Epithelial cell of prostate (primary cell): ENCODE measurements at regions not wholly inside any gene's neighbourhood (a gene's known extent, or its start where the extent isn't known, plus 50 kb on each side); places are given as distances from the start of the nearest gene placed in this dataset.

Experiments used
- DNase-seq: peaks from one replicate; pipeline ENCODE4 v3.0.0-alpha.2; 2011; ENCODE audit warnings: low read depth, low spot score
- H3K27ac ChIP-seq: fragments of 450-650 bp; 2 replicates; pipeline ENCODE4 v1.5.1; 2017; ENCODE audit warnings: mild to moderate bottlenecking

- DNase-seq, result peak; percentile 40
- no peak overlapping the region for H3K27ac ChIP-seq
Measured at GRCh38 chr1:34590211-34590623, 164.6 kb upstream of the GJB5 start.

GRCh38 chr1:34591751-34592629 lies 162.9 kb upstream of the GJB5 start:
- H3K27ac ChIP-seq, result no peak overlapping the region
- no peak for DNase-seq

GRCh38 chr1:34597877-34598514 lies 156.9 kb upstream of the GJB5 start:
- DNase-seq, result peak; percentile 12
- no peak overlapping the region for H3K27ac ChIP-seq

- H3K27ac ChIP-seq, result no peak overlapping the region
- no peak for DNase-seq
Measured at GRCh38 chr1:34602907-34603306, 151.9 kb upstream of the GJB5 start.

GRCh38 chr1:34603594-34603993 lies 151.3 kb upstream of the GJB5 start:
- no peak for DNase-seq
- H3K27ac ChIP-seq, result no peak overlapping the region

GRCh38 chr1:34606504-34606903 lies 148.3 kb upstream of the GJB5 start:
- no peak overlapping the region for H3K27ac ChIP-seq
- no peak for DNase-seq

- no peak for DNase-seq
- no peak overlapping the region for H3K27ac ChIP-seq
Measured at GRCh38 chr1:34610063-34610462, 144.8 kb upstream of the GJB5 start.

GRCh38 chr1:34611571-34611970 lies 143.3 kb upstream of the GJB5 start:
- DNase-seq, result no peak
- H3K27ac ChIP-seq, result no peak overlapping the region

GRCh38 chr1:34612091-34612827 lies 142.6 kb upstream of the GJB5 start:
- no peak overlapping the region for H3K27ac ChIP-seq
- no peak for DNase-seq

GRCh38 chr1:34617321-34618118 lies 137.3 kb upstream of the GJB5 start:
- H3K27ac ChIP-seq, result no peak overlapping the region
- DNase-seq, result no peak

- H3K27ac ChIP-seq, result no peak overlapping the region
- no peak for DNase-seq
Measured at GRCh38 chr1:34618381-34618780, 136.5 kb upstream of the GJB5 start.

- no peak for DNase-seq
- H3K27ac ChIP-seq, result no peak overlapping the region
Measured at GRCh38 chr1:34619256-34619655, 135.6 kb upstream of the GJB5 start.

- no peak for DNase-seq
- no peak overlapping the region for H3K27ac ChIP-seq
Measured at GRCh38 chr1:34621916-34622315, 132.9 kb upstream of the GJB5 start.

- DNase-seq, result no peak
- no peak overlapping the region for H3K27ac ChIP-seq
Measured at GRCh38 chr1:34625521-34626015, 129.3 kb upstream of the GJB5 start.

GRCh38 chr1:34627465-34628240 lies 127.2 kb upstream of the GJB5 start:
- DNase-seq, result no peak
- no peak overlapping the region for H3K27ac ChIP-seq

- H3K27ac ChIP-seq, result no peak overlapping the region
- DNase-seq, result no peak
Measured at GRCh38 chr1:34631126-34631525, 123.7 kb upstream of the GJB5 start.

GRCh38 chr1:34639701-34640100 lies 115.1 kb upstream of the GJB5 start:
- no peak for DNase-seq
- no peak overlapping the region for H3K27ac ChIP-seq

GRCh38 chr1:34640654-34641401 lies 114.0 kb upstream of the GJB5 start:
- H3K27ac ChIP-seq, result no peak overlapping the region
- peak; percentile 22 for DNase-seq

GRCh38 chr1:34642679-34643078 lies 112.2 kb upstream of the GJB5 start:
- no peak overlapping the region for H3K27ac ChIP-seq
- DNase-seq, result no peak
